ENCODE measurements at regions not wholly inside any gene's neighbourhood (a gene's known extent, or its start where the extent isn't known, plus 50 kb on each side); places are given as distances from the start of the nearest gene placed in this dataset.

DNA sequence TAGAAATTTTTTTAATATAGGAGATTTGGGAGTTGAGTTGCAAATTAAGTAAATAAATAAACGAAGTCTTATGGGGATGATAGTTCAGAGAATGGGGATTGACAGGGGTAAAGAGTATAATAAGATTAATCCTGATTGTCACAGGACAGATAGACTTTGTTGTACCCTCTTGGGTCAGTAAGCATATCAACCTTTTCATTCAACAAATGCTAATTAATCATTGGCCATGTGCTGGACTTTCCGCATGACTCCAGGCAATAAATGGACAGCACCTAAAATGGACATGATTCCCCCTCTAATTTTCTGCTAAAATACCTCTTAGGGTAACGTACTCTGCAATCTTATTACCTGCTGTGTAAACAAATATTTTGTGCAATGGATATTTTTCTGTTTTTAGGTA, 1331.1 kb upstream of the ADGRL3 start:
- TF ChIP-seq, protein P1, sequence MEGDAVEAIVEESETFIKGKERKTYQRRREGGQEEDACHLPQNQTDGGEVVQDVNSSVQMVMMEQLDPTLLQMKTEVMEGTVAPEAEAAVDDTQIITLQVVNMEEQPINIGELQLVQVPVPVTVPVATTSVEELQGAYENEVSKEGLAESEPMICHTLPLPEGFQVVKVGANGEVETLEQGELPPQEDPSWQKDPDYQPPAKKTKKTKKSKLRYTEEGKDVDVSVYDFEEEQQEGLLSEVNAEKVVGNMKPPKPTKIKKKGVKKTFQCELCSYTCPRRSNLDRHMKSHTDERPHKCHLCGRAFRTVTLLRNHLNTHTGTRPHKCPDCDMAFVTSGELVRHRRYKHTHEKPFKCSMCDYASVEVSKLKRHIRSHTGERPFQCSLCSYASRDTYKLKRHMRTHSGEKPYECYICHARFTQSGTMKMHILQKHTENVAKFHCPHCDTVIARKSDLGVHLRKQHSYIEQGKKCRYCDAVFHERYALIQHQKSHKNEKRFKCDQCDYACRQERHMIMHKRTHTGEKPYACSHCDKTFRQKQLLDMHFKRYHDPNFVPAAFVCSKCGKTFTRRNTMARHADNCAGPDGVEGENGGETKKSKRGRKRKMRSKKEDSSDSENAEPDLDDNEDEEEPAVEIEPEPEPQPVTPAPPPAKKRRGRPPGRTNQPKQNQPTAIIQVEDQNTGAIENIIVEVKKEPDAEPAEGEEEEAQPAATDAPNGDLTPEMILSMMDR (IDR thresholded peaks at IDR 0.05; ENCODE audit: borderline replicate concordance, insufficient read depth, low read depth, low read length) = no peak
- no peak overlapping the region for H3K4me3 ChIP-seq (ENCODE audit: low read depth, low read length)

DNA sequence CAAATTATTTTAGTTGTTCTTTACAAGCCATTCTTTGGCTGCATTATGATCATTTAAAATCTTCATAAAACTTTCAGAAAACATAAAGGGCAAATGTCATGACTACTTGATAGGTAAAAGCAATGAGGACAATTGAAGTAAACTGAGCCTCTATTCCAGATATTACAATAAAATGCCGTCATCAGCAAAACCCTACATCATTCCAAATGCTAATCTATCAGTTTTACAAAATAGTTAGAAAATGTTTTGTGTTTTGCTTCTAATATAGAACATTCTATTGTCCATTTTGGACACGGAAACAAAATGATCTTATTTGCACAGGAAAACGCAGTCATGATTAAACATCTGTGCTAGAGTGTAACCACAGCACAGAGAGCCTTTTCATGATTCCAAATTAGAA, 1330.6 kb upstream of the ADGRL3 start:
- no peak overlapping the region for H3K4me3 ChIP-seq (ENCODE audit: low read depth, low read length)
- TF ChIP-seq, protein P1 (IDR thresholded peaks at IDR 0.05; ENCODE audit: borderline replicate concordance, insufficient read depth, low read depth, low read length) = no peak

DNA sequence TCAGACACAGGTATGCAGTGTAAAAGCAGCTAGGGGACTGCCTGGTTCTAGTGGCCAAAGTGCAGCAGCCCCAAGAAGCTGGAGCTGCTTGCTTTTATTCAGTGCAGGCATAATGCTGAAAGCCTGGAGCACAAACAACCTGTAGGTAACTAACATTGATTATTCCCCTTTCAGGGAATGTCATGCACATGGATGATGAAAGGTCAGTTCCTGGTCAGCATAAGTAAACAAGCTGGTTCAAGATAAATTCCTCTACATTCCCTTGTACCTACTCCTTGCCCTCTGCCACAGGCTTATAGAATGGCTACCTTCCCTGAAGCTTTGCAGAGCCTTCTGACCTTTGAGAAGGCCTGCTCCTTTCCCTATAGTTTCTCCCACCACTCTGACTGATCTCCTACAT, 1318.5 kb upstream of the ADGRL3 start:
- H3K4me3 ChIP-seq (ENCODE audit: low read depth, low read length) = no peak overlapping the region
- TF ChIP-seq, protein P1 (IDR thresholded peaks at IDR 0.05; ENCODE audit: borderline replicate concordance, insufficient read depth, low read depth, low read length) = no peak

DNA sequence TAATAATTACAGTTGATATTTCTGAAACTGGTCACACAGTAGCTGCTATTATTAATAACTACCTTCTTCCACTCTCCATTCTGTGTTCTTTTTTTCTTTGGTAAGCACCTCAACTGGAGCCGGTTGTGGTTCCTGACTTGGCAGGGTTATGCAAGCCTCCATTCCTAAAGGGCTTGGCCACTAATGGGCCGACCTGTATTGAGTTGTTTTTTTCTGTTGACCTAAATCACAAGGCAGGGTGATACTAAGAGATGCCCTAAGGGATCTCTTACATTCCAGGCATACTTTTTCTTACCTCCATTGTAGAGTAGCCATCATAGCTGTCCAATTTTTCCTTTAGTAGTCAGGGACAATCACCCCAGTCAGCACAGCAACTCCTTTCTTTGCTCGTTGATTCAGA, 1295.8 kb upstream of the ADGRL3 start:
- TF ChIP-seq, protein P1 (IDR thresholded peaks at IDR 0.05; ENCODE audit: borderline replicate concordance, insufficient read depth, low read depth, low read length) = no peak
- H3K4me3 ChIP-seq (ENCODE audit: low read depth, low read length) = no peak overlapping the region

DNA sequence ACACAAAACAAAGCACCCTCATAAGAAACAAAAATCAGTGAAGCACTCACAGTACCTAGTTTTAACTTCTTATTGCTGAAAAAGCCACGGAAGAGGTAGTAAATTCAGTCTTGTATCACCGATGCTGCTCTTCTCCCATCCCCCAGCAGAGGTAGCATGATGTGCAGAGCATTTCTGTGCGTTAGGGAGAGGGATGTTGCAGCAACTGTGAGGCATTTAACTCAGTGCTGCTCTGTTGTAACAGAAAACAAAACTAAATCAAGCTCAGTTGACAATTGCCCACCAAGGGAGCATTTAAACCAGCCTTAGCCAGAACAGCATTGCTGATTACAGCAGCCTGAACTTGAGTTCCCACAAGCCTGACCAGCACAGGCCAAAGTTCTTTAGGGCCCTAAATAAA, 1279.7 kb upstream of the ADGRL3 start:
- no peak overlapping the region for H3K4me3 ChIP-seq (ENCODE audit: low read depth, low read length)
- TF ChIP-seq, protein P1 (IDR thresholded peaks at IDR 0.05; ENCODE audit: borderline replicate concordance, insufficient read depth, low read depth, low read length) = no peak

DNA sequence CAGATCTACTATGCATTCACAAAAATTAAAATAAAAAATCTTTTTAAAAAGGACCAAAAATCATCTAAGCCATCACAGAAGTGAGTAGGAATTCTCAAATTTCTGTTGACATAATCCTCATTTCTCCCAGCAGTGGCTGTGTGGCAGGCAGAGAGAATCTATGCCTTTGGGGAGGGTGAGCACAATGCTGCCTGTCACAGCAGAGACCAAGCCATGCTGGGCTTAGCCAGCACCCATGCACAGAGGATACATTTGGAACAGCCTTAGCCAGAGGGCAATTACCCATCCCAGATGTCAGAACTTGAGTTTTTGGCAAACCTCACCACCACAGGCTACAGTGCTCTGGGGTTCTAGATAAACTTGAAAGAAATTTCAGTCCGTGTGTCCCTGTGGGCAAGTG, 1274.8 kb upstream of the ADGRL3 start:
- TF ChIP-seq, protein P1 (IDR thresholded peaks at IDR 0.05; ENCODE audit: borderline replicate concordance, insufficient read depth, low read depth, low read length) = no peak
- H3K4me3 ChIP-seq (ENCODE audit: low read depth, low read length) = no peak overlapping the region

DNA sequence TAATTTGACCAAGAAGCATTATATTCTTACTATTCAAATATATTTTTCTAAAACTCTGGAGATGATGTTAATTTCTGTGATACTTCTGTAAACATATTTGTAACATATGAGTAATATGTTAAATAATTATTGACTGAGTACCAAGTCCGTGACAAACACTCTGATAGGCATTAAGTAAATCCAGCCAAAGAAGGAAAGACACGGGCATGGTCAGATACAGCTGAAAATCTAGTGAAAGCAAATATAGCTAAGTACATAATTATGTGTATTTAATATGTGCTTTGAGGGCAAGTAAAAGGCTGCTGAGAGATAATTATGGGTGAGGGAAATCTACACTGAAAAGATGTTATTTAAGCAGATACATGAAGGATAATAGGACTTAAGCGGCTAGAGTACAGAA, 1263.6 kb upstream of the ADGRL3 start:
- no peak overlapping the region for H3K4me3 ChIP-seq (ENCODE audit: low read depth, low read length)
- TF ChIP-seq, protein P1 (IDR thresholded peaks at IDR 0.05; ENCODE audit: borderline replicate concordance, insufficient read depth, low read depth, low read length) = no peak
